MCF 10A (cell line): ENCODE measurements at regions not wholly inside any gene's neighbourhood (a gene's known extent, or its start where the extent isn't known, plus 50 kb on each side); places are given as distances from the start of the nearest gene placed in this dataset.

Source experiments
- BruUV-seq: library from RNA; stranded (reverse); fragments of 400-500 nt; replicated peaks from 2 replicates; lab custom pipeline; 2021; lab: Mats Ljungman, UMichigan
- CTCF ChIA-PET: fragments of 300-600 bp; sonication (Branson Sonifier 250); formaldehyde crosslinking; extraction: SDS; loops from one replicate; lab custom pipeline; 2021; ENCODE audit warnings: antibody characterized with exemption, inconsistent platforms; lab: Yijun Ruan, JAX
- POLR2A ChIA-PET: fragments of 300-600, 350-650 bp; sonication (Branson Sonifier 250); formaldehyde crosslinking; extraction: SDS; loops from one replicate; lab custom pipeline; 2020; ENCODE audit warnings: antibody characterized with exemption, inconsistent platforms; lab: Yijun Ruan, JAX
- DNase-seq: peaks from one replicate; pipeline ENCODE4 v3.0.0-alpha.2; 2018; ENCODE audit not compliant: unreplicated experiment
- H3K27ac Mint-ChIP-seq: one replicate; pipeline ENCODE4 v1.8.0; 2022; ENCODE audit warnings: mild to moderate bottlenecking, low read depth, mixed read lengths; ENCODE audit not compliant: unreplicated experiment
- H3K27me3 Mint-ChIP-seq: one replicate; pipeline ENCODE4 v1.8.0; 2022; ENCODE audit warnings: mixed read lengths; ENCODE audit not compliant: insufficient read depth, unreplicated experiment
- H3K36me3 Mint-ChIP-seq: one replicate; pipeline ENCODE4 v1.8.0; 2022; ENCODE audit warnings: mild to moderate bottlenecking, moderate library complexity, mixed read lengths; ENCODE audit not compliant: insufficient read depth, unreplicated experiment
- H3K4me1 Mint-ChIP-seq: one replicate; pipeline ENCODE4 v1.8.0; 2022; ENCODE audit warnings: mixed read lengths; ENCODE audit not compliant: insufficient read depth, unreplicated experiment
- H3K4me3 Mint-ChIP-seq: one replicate; pipeline ENCODE4 v1.8.0; 2022; ENCODE audit warnings: mild to moderate bottlenecking, moderate library complexity, mixed read lengths; ENCODE audit not compliant: unreplicated experiment
- H3K9me3 Mint-ChIP-seq: one replicate; pipeline ENCODE4 v1.8.0; 2022; ENCODE audit warnings: mixed read lengths; ENCODE audit not compliant: unreplicated experiment
- CTCF ChIP-seq: fragments of 200-600 bp; IDR thresholded peaks from one replicate; pipeline ENCODE4 v1.8.0; 2022; ENCODE audit warnings: antibody characterized with exemption, mild to moderate bottlenecking; ENCODE audit not compliant: unreplicated experiment
- intact Hi-C: fragments of 100-400 bp; cut with micrococcal nuclease; formaldehyde crosslinking; loops from 2 replicates; pipeline ENCODE4 v1.14.1; 2022

GRCh38 chr16:76926042-76926441 lies 264.9 kb upstream of the MON1B start:
- Mint-ChIP-seq H3K4me1 (peaks cover 3% of the 10 kb centered on the region), H3K4me3 (no peak overlapping the region), H3K9me3 (no peaks in the 10 kb centered on the region), H3K36me3 (peaks cover 5% of the 10 kb centered on the region), H3K27ac (peak overlapping the region; percentile 6), H3K27me3 (no peaks in the 10 kb centered on the region)
- ChIA-PET CTCF (interaction anchor here (0.6 kb wide), 1 partner anchor 14 kb away, joined by 3 read pairs; no protein-coding TSS in a partner anchor), POLR2A (interaction anchor here (0.7 kb wide), 1 partner anchor 1332 kb away, joined by 3 read pairs; no protein-coding TSS in a partner anchor)
- intact Hi-C loops, result no loop called here
- no TSS peak for BruUV-seq
- no peak for TF ChIP-seq CTCF
- DNase-seq, result no peak

- TF ChIP-seq CTCF, result no peak
- ChIA-PET CTCF (interaction anchor here (0.6 kb wide), 1 partner anchor 15 kb away, joined by 3 read pairs; no protein-coding TSS in a partner anchor), POLR2A (interaction anchor here (0.7 kb wide), 1 partner anchor 1332 kb away, joined by 3 read pairs; no protein-coding TSS in a partner anchor)
- H3K4me1 Mint-ChIP-seq, result peaks cover 7% of the 10 kb centered on the region
- no peak overlapping the region for H3K27ac Mint-ChIP-seq
- no peak for DNase-seq
- H3K9me3 Mint-ChIP-seq, result no peaks in the 10 kb centered on the region
- peaks cover 5% of the 10 kb centered on the region for H3K36me3 Mint-ChIP-seq
- no peaks in the 10 kb centered on the region for H3K27me3 Mint-ChIP-seq
- no peak overlapping the region for H3K4me3 Mint-ChIP-seq
- BruUV-seq, result no TSS peak
- intact Hi-C loops, result no loop called here
Measured at GRCh38 chr16:76926595-76926994, 264.4 kb upstream of the MON1B start.

GRCh38 chr16:76931186-76931585 lies 259.8 kb upstream of the MON1B start:
- Mint-ChIP-seq H3K9me3 (peaks cover 8% of the 10 kb centered on the region), H3K4me1 (peaks cover 7% of the 10 kb centered on the region), H3K36me3 (peaks cover 5% of the 10 kb centered on the region), H3K4me3 (no peak overlapping the region), H3K27me3 (no peaks in the 10 kb centered on the region), H3K27ac (no peak overlapping the region)
- CTCF ChIA-PET, result interaction anchor here (0.5 to 1.0 kb wide), 2 partner anchors 10 to 278 kb away, joined by 3 read pairs; no protein-coding TSS in a partner anchor
- intact Hi-C loops, result no loop called here
- POLR2A ChIA-PET, result interaction anchor here (0.6 to 1.4 kb wide), 2 partner anchors 21 to 260 kb away, joined by 3 to 4 read pairs; partner anchors contain the start of gene MON1B
- no peak for DNase-seq
- TF ChIP-seq CTCF, result no peak
- BruUV-seq, result no TSS peak

GRCh38 chr16:76932541-76933211 lies 258.3 kb upstream of the MON1B start:
- ChIA-PET POLR2A (interaction anchor here (1.0 to 1.2 kb wide), 2 partner anchors 23 to 27 kb away, joined by 3 to 4 read pairs; no protein-coding TSS in a partner anchor), CTCF (no interaction called here)
- Mint-ChIP-seq H3K36me3 (peaks cover 5% of the 10 kb centered on the region), H3K4me1 (peaks cover 7% of the 10 kb centered on the region), H3K4me3 (no peak overlapping the region), H3K27ac (peak overlapping the region; percentile 67), H3K27me3 (no peaks in the 10 kb centered on the region), H3K9me3 (peaks cover 8% of the 10 kb centered on the region)
- BruUV-seq, result no TSS peak
- intact Hi-C loops, result no loop called here
- DNase-seq, result peak; percentile 27
- no peak for TF ChIP-seq CTCF
